ENCODE measurements at regions not wholly inside any gene's neighbourhood (a gene's known extent, or its start where the extent isn't known, plus 50 kb on each side); places are given as distances from the start of the nearest gene placed in this dataset.

DNA sequence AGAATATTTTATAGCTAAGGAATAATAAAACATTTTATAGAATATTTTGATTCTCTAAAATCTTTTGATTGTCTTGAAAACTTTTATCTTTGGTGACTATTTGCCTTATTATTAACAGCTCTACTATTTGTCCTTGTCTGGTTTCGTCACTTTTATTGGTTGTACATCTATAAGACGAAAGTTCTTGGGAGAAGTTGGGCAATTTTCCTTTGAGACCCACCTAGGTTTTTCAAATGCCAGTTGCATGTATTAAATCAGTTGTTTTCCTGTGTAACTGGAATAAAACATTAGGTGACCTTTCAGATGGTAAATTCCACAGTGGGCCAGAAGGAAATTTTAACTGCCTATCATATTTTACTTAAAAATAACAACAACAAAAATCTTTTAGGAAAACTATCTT, 1245.7 kb downstream of the SI start:
- TF ChIP-seq TAF1 (IDR thresholded peaks at IDR 0.05; ENCODE audit: low read depth), result no peak
- no peak for TF ChIP-seq CREB1 (IDR thresholded peaks at IDR 0.05; ENCODE audit: low read depth)
- no peak for TF ChIP-seq YY1 (IDR thresholded peaks at IDR 0.05; ENCODE audit: low read depth)
- no peak for TF ChIP-seq EP300 (IDR thresholded peaks at IDR 0.05; ENCODE audit: borderline replicate concordance)
- TF ChIP-seq ZBTB7A (IDR thresholded peaks at IDR 0.05; ENCODE audit: low read depth), result no peak
- TF ChIP-seq, protein P1, sequence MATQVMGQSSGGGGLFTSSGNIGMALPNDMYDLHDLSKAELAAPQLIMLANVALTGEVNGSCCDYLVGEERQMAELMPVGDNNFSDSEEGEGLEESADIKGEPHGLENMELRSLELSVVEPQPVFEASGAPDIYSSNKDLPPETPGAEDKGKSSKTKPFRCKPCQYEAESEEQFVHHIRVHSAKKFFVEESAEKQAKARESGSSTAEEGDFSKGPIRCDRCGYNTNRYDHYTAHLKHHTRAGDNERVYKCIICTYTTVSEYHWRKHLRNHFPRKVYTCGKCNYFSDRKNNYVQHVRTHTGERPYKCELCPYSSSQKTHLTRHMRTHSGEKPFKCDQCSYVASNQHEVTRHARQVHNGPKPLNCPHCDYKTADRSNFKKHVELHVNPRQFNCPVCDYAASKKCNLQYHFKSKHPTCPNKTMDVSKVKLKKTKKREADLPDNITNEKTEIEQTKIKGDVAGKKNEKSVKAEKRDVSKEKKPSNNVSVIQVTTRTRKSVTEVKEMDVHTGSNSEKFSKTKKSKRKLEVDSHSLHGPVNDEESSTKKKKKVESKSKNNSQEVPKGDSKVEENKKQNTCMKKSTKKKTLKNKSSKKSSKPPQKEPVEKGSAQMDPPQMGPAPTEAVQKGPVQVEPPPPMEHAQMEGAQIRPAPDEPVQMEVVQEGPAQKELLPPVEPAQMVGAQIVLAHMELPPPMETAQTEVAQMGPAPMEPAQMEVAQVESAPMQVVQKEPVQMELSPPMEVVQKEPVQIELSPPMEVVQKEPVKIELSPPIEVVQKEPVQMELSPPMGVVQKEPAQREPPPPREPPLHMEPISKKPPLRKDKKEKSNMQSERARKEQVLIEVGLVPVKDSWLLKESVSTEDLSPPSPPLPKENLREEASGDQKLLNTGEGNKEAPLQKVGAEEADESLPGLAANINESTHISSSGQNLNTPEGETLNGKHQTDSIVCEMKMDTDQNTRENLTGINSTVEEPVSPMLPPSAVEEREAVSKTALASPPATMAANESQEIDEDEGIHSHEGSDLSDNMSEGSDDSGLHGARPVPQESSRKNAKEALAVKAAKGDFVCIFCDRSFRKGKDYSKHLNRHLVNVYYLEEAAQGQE (IDR thresholded peaks at IDR 0.05; ENCODE audit: low read depth), result no peak
- no peak for TF ChIP-seq NFIC (IDR thresholded peaks at IDR 0.05)
- no peak for TF ChIP-seq CEBPB (IDR thresholded peaks at IDR 0.05)
- TF ChIP-seq, protein P2, sequence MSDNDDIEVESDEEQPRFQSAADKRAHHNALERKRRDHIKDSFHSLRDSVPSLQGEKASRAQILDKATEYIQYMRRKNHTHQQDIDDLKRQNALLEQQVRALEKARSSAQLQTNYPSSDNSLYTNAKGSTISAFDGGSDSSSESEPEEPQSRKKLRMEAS (IDR thresholded peaks at IDR 0.05), result no peak
- TF ChIP-seq TEAD4 (IDR thresholded peaks at IDR 0.05), result no peak
- TF ChIP-seq, protein P3, sequence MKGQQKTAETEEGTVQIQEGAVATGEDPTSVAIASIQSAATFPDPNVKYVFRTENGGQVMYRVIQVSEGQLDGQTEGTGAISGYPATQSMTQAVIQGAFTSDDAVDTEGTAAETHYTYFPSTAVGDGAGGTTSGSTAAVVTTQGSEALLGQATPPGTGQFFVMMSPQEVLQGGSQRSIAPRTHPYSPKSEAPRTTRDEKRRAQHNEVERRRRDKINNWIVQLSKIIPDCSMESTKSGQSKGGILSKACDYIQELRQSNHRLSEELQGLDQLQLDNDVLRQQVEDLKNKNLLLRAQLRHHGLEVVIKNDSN (IDR thresholded peaks at IDR 0.05), result no peak
- no peak for TF ChIP-seq EGR1 (IDR thresholded peaks at IDR 0.05)
- no peak for TF ChIP-seq FOXM1 (IDR thresholded peaks at IDR 0.05; ENCODE audit: borderline replicate concordance, low read depth)
- TF ChIP-seq TCF12 (IDR thresholded peaks at IDR 0.05; ENCODE audit: low read depth), result no peak

DNA sequence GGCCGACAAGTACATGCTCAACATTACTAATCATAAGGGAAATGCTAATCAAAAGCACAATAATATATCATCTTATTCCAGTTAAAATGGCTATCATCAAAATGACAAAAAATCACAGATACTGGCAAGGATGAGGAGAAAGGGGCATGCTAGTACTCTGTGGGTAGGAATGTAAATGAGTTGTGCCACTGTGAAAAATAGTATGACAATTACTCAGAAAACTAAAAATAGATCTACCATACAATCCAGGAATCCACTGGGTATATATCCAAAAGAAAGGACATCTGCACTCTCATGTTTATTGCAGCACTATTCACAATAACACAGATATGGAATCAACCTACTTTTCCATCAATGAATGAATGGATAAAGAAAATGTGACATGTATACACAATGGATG, 1256.5 kb downstream of the SI start:
- TF ChIP-seq CEBPB (IDR thresholded peaks at IDR 0.05) (no peak), TAF1 (IDR thresholded peaks at IDR 0.05; ENCODE audit: low read depth) (no peak), RAD21 (IDR thresholded peaks at IDR 0.05; ENCODE audit: low read depth) (no peak), CREB1 (IDR thresholded peaks at IDR 0.05; ENCODE audit: low read depth) (no peak), FOXM1 (IDR thresholded peaks at IDR 0.05; ENCODE audit: borderline replicate concordance, low read depth) (no peak), ZBTB7A (IDR thresholded peaks at IDR 0.05; ENCODE audit: low read depth) (no peak)
- TF ChIP-seq, protein P2 (IDR thresholded peaks at IDR 0.05), result no peak
- TF ChIP-seq, protein P1 (IDR thresholded peaks at IDR 0.05; ENCODE audit: low read depth), result no peak

DNA sequence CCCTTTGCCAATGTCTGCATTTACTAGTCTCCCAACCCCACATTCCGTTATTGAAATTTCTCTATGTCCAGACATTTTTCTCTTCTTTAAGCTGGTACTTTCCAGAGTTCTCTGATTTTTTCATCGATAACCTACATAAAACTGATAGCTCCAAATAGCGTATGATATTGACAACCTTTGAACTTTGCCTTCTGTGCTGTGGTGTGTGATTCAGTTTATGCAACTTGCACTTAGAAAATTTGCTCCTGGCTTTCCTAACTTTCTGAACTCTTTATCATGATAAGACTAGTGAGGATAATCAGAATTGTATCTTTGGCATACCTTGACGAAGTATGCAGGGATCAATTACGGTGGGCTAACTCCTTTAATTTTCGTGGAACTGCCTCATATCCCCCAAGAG, 1261.3 kb downstream of the SI start:
- TF ChIP-seq YY1 (IDR thresholded peaks at IDR 0.05; ENCODE audit: low read depth) (no peak), FOXM1 (IDR thresholded peaks at IDR 0.05; ENCODE audit: borderline replicate concordance, low read depth) (no peak), ZBTB7A (IDR thresholded peaks at IDR 0.05; ENCODE audit: low read depth) (no peak), NFIC (IDR thresholded peaks at IDR 0.05) (no peak), TAF1 (IDR thresholded peaks at IDR 0.05; ENCODE audit: low read depth) (no peak), EP300 (IDR thresholded peaks at IDR 0.05; ENCODE audit: borderline replicate concordance) (no peak)

DNA sequence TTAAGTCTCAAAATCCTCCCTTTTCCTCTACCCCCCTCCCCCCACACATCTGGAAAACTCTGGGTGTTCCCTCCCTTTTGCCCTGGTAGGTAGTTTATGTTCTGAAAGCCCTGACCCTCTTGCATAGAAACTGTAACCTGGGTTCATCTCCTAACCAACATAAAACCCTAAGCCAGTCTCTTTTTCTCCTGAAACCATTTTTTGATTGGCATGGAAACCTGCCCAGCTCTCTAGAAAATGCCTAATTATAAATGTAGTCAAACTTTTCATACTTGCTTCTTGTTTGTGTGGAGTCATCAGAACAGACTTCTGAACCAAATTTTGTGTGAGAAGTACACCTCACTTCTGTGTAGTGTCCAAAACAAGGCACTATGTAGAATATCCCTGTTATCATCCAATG, 1264.4 kb downstream of the SI start:
- no peak for TF ChIP-seq YY1 (IDR thresholded peaks at IDR 0.05; ENCODE audit: low read depth)
- no peak for TF ChIP-seq EGR1 (IDR thresholded peaks at IDR 0.05)
- no peak for TF ChIP-seq TEAD4 (IDR thresholded peaks at IDR 0.05)
- no peak for TF ChIP-seq FOXM1 (IDR thresholded peaks at IDR 0.05; ENCODE audit: borderline replicate concordance, low read depth)
- TF ChIP-seq, protein P2 (IDR thresholded peaks at IDR 0.05), result no peak
- no peak for TF ChIP-seq NFIC (IDR thresholded peaks at IDR 0.05)
- no peak for TF ChIP-seq CREB1 (IDR thresholded peaks at IDR 0.05; ENCODE audit: low read depth)
- TF ChIP-seq TAF1 (IDR thresholded peaks at IDR 0.05; ENCODE audit: low read depth), result no peak
- TF ChIP-seq EP300 (IDR thresholded peaks at IDR 0.05; ENCODE audit: borderline replicate concordance), result no peak
- TF ChIP-seq CEBPB (IDR thresholded peaks at IDR 0.05), result no peak
- no peak for TF ChIP-seq ZBTB7A (IDR thresholded peaks at IDR 0.05; ENCODE audit: low read depth)
- TF ChIP-seq, protein P1 (IDR thresholded peaks at IDR 0.05; ENCODE audit: low read depth), result no peak

DNA sequence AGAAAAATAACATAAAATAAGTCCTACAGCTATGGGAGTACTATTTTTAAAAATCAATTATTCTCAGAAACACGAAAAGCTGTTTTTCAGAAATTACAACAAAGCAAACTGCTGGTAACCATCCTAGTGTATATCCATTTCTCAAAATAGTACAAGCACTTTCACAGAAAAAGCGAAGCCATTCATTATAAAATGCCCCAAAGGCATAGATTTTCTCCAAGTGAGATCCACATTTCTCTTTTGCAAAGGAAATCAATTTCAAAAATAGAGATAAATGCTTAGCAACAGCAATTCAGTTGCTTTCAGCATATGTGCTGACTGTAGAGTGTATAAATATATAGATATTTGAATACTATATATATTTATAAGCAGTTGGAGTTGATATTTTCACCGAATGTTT, 1266.3 kb downstream of the SI start:
- TF ChIP-seq NFIC (IDR thresholded peaks at IDR 0.05), result no peak
- TF ChIP-seq, protein P1 (IDR thresholded peaks at IDR 0.05; ENCODE audit: low read depth), result no peak
- no peak for TF ChIP-seq EGR1 (IDR thresholded peaks at IDR 0.05)
- TF ChIP-seq TCF12 (IDR thresholded peaks at IDR 0.05; ENCODE audit: low read depth), result no peak
- TF ChIP-seq CREB1 (IDR thresholded peaks at IDR 0.05; ENCODE audit: low read depth), result no peak
